Smooth muscle cell (in vitro differentiated cells): ENCODE measurements at regions not wholly inside any gene's neighbourhood (a gene's known extent, or its start where the extent isn't known, plus 50 kb on each side); places are given as distances from the start of the nearest gene placed in this dataset.
A peak's percentile ranks its signal among the peaks of the same experiment; 100 is the strongest.

Experiments
- DNase-seq: peaks from one replicate; lab custom pipeline; 2025; ENCODE audit not compliant: unreplicated experiment; lab: John Stamatoyannopoulos, UW
- H2AFZ ChIP-seq: fragments of 200-600 bp; sonication (generic); 2 replicates; pipeline ENCODE4 v1.6.0; 2016; ENCODE audit warnings: antibody characterized with exemption, low read depth, mild to moderate bottlenecking
- H3F3A ChIP-seq: fragments of 200-600 bp; sonication (generic); 2 replicates; pipeline ENCODE4 v1.6.0; 2017; ENCODE audit warnings: antibody characterized with exemption, low read depth
- H3K27ac ChIP-seq: fragments of 200-600 bp; sonication (generic); 2 replicates; pipeline ENCODE4 v1.5.1; 2016; ENCODE audit warnings: low read depth, mild to moderate bottlenecking
- H3K27me3 ChIP-seq: fragments of 200-600 bp; sonication (generic); 2 replicates; pipeline ENCODE4 v1.6.1; 2016; ENCODE audit warnings: low read depth, mild to moderate bottlenecking
- H3K36me3 ChIP-seq: fragments of 200-600 bp; sonication (generic); 2 replicates; pipeline ENCODE4 v1.5.1; 2016; ENCODE audit warnings: low read depth
- H3K4me1 ChIP-seq: fragments of 200-600 bp; sonication (generic); 2 replicates; pipeline ENCODE4 v1.5.1; 2016; ENCODE audit warnings: low read depth
- H3K4me2 ChIP-seq: fragments of 200-600 bp; sonication (generic); 2 replicates; pipeline ENCODE4 v1.6.0; 2016; ENCODE audit warnings: mild to moderate bottlenecking
- H3K4me3 ChIP-seq: fragments of 200-600 bp; sonication (generic); 2 replicates; pipeline ENCODE4 v1.5.1; 2016; ENCODE audit warnings: mild to moderate bottlenecking
- H3K79me2 ChIP-seq: fragments of 200-600 bp; sonication (generic); 2 replicates; pipeline ENCODE4 v1.6.0; 2016; ENCODE audit warnings: low read depth, mild to moderate bottlenecking
- H3K9ac ChIP-seq: fragments of 200-600 bp; sonication (generic); 2 replicates; pipeline ENCODE4 v1.6.0; 2016; ENCODE audit warnings: low read depth
- H3K9me3 ChIP-seq: fragments of 200-600 bp; sonication (generic); replicated peaks from 2 replicates; pipeline ENCODE4 v1.5.1; 2016; ENCODE audit warnings: low read depth
- H4K20me1 ChIP-seq: fragments of 200-600 bp; sonication (generic); 2 replicates; pipeline ENCODE4 v1.6.0; 2016; ENCODE audit warnings: low read depth
- CTCF ChIP-seq: fragments of 200-600 bp; sonication (generic); IDR thresholded peaks from 2 replicates; pipeline ENCODE4 v1.5.1; 2017; ENCODE audit warnings: borderline replicate concordance, mild to moderate bottlenecking, antibody characterized with exemption; ENCODE audit not compliant: insufficient read depth, poor library complexity, severe bottlenecking
- WGBS: methylation state at CpG from one replicate; pipeline ENCODE4 v1.1.7; 2016; ENCODE audit warnings: low lambda C conversion rate; 5-methylcytosine and 5-hydroxymethylcytosine counted together

GRCh38 chrX:30971774-30972603 lies 82.9 kb upstream of the TAB3 start:
- Histone ChIP-seq H2AFZ (peak overlapping the region; percentile 83), H3K9ac (no peak overlapping the region), H3K4me1 (peaks cover 4% of the 10 kb centered on the region), H3K9me3 (no peaks in the 10 kb centered on the region), H3K36me3 (no peaks in the 10 kb centered on the region), H3K4me2 (peak overlapping the region; percentile 79), H4K20me1 (no peaks in the 10 kb centered on the region), H3K79me2 (no peaks in the 10 kb centered on the region), H3K27ac (no peak overlapping the region), H3K27me3 (no peaks in the 10 kb centered on the region), H3F3A (no peaks in the 10 kb centered on the region), H3K4me3 (peak overlapping the region; percentile 38)
- DNase-seq = no peak
- WGBS = 38% methylated on average over 10 of the region's 10 CpGs
- peak; percentile 48 for TF ChIP-seq CTCF

- Histone ChIP-seq H3K27ac (no peak overlapping the region), H3K9ac (no peak overlapping the region), H3K27me3 (no peaks in the 10 kb centered on the region), H4K20me1 (no peaks in the 10 kb centered on the region), H3K4me3 (no peak overlapping the region), H3K79me2 (no peaks in the 10 kb centered on the region), H2AFZ (no peak overlapping the region), H3K9me3 (no peaks in the 10 kb centered on the region), H3F3A (no peaks in the 10 kb centered on the region), H3K4me2 (no peak overlapping the region), H3K4me1 (no peaks in the 10 kb centered on the region), H3K36me3 (no peaks in the 10 kb centered on the region)
- WGBS = 71% methylated on average over 4 of the region's 4 CpGs
- TF ChIP-seq CTCF = no peak
- DNase-seq = no peak
These were observed 78.5 kb upstream of the TAB3 start for GRCh38 chrX:30967516-30967915.

- WGBS = 76% methylated on average over 5 of the region's 5 CpGs
- Histone ChIP-seq H3K27ac (no peak overlapping the region), H3K9me3 (no peaks in the 10 kb centered on the region), H3K4me2 (no peak overlapping the region), H3K27me3 (no peaks in the 10 kb centered on the region), H3K4me1 (no peaks in the 10 kb centered on the region), H3F3A (no peaks in the 10 kb centered on the region), H3K36me3 (no peaks in the 10 kb centered on the region), H2AFZ (no peak overlapping the region), H3K4me3 (no peak overlapping the region), H3K9ac (no peak overlapping the region), H4K20me1 (no peaks in the 10 kb centered on the region), H3K79me2 (no peaks in the 10 kb centered on the region)
- no peak for DNase-seq
- TF ChIP-seq CTCF = no peak
These were observed 76.7 kb upstream of the TAB3 start for GRCh38 chrX:30965767-30966166.
